ENCODE measurements at regions not wholly inside any gene's neighbourhood (a gene's known extent, or its start where the extent isn't known, plus 50 kb on each side); places are given as distances from the start of the nearest gene placed in this dataset.

DNA sequence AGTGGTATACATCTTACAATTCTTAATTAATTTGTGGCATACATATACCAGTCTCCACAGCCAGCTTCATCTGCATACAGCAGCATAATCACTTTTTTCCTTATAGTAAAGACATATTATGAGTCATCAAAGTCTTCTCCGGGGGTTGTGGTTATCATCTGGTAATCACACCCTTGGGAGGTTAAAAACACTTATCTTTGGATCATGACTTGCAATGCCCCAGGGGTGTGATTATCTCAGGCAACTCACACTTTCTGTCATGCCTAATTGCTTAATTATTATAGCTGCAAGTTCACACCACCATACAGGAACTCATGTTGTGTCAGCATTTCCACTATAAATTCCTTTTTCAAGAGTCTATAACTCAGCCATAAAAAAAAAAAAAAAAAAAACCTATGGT lies 218.4 kb downstream of the ANXA1 start:
- Histone ChIP-seq H3K9me3 (ENCODE audit: control insufficient read depth, low read length) (no peaks in the 10 kb centered on the region), H3K4me1 (ENCODE audit: control insufficient read depth in 1 of 2, insufficient read depth in 2 of 2, low read length in 2 of 2) (no peaks in the 10 kb centered on the region), H3K27ac (ENCODE audit: low read depth in 1 of 2, low read length in 2 of 2) (no peak overlapping the region), H3K36me3 (ENCODE audit: control insufficient read depth in 1 of 2, insufficient read depth in 2 of 2, low read length in 1 of 2) (no peaks in the 10 kb centered on the region), H3K4me3 (ENCODE audit: low read length in 2 of 2) (no peak overlapping the region), H3K27me3 (ENCODE audit: control insufficient read depth in 1 of 2, insufficient read depth in 2 of 2, low read length in 1 of 2) (no peaks in the 10 kb centered on the region)
- DNase-seq (no peak), ATAC-seq (ENCODE audit: low FRiP score) (no peak)
- WGBS, 2 donors: 17 to 37% methylated on average over 1 of the region's 1 CpG
- intact Hi-C loops (cut with DNase I): no loop called here

DNA sequence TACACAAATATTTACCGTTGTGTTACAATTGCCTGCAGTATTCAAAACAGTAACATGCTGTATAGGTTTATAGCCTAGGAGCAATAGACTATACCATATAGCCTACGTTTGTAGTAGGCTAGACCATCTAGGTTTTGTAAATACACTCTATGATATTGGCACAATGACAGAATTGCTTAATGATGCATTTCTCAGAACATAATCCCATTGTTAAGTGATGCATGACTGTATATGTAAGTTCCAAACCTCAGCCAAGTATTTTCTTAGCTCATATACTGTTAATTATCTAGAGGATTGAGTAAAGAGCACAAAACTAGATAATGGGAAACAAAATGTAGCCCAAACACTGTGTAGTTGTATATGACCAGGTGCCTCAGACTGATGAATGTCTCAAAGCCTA lies 220.1 kb downstream of the ANXA1 start:
- WGBS, 2 donors: 30 to 47% methylated on average over 2 of the region's 2 CpGs
- DNase-seq (no peak), ATAC-seq (ENCODE audit: low FRiP score) (no peak)
- intact Hi-C loops (cut with DNase I): no loop called here
- Histone ChIP-seq H3K4me3 (ENCODE audit: low read length in 2 of 2) (no peak overlapping the region), H3K4me1 (ENCODE audit: control insufficient read depth in 1 of 2, insufficient read depth in 2 of 2, low read length in 2 of 2) (no peaks in the 10 kb centered on the region), H3K27me3 (ENCODE audit: control insufficient read depth in 1 of 2, insufficient read depth in 2 of 2, low read length in 1 of 2) (no peaks in the 10 kb centered on the region), H3K9me3 (ENCODE audit: control insufficient read depth, low read length) (no peaks in the 10 kb centered on the region), H3K27ac (ENCODE audit: low read depth in 1 of 2, low read length in 2 of 2) (no peak overlapping the region), H3K36me3 (ENCODE audit: control insufficient read depth in 1 of 2, insufficient read depth in 2 of 2, low read length in 1 of 2) (no peaks in the 10 kb centered on the region)

- intact Hi-C loops (cut with DNase I): loop anchor here in 1 of 2 donors (10.0 kb wide), 1 partner anchor 64 kb away; no protein-coding TSS in a partner anchor
- no peaks in the 10 kb centered on the region for H3K27me3 ChIP-seq (ENCODE audit: control insufficient read depth in 1 of 2, insufficient read depth in 2 of 2, low read length in 1 of 2)
- H3K4me1 ChIP-seq (ENCODE audit: control insufficient read depth in 1 of 2, insufficient read depth in 2 of 2, low read length in 2 of 2): no peaks in the 10 kb centered on the region
- DNase-seq (no peak), ATAC-seq (ENCODE audit: low FRiP score) (no peak)
- WGBS, 2 donors: 61 to 62% methylated on average over 3 of the region's 3 CpGs
- H3K36me3 ChIP-seq (ENCODE audit: control insufficient read depth in 1 of 2, insufficient read depth in 2 of 2, low read length in 1 of 2): no peaks in the 10 kb centered on the region
- H3K27ac ChIP-seq (ENCODE audit: low read depth in 1 of 2, low read length in 2 of 2): no peak overlapping the region
- no peaks in the 10 kb centered on the region for H3K9me3 ChIP-seq (ENCODE audit: control insufficient read depth, low read length)
- no peak overlapping the region for H3K4me3 ChIP-seq (ENCODE audit: low read length in 2 of 2)
Measured at GRCh38 chr9:73380411-73380810, 228.7 kb downstream of the ANXA1 start.

DNA sequence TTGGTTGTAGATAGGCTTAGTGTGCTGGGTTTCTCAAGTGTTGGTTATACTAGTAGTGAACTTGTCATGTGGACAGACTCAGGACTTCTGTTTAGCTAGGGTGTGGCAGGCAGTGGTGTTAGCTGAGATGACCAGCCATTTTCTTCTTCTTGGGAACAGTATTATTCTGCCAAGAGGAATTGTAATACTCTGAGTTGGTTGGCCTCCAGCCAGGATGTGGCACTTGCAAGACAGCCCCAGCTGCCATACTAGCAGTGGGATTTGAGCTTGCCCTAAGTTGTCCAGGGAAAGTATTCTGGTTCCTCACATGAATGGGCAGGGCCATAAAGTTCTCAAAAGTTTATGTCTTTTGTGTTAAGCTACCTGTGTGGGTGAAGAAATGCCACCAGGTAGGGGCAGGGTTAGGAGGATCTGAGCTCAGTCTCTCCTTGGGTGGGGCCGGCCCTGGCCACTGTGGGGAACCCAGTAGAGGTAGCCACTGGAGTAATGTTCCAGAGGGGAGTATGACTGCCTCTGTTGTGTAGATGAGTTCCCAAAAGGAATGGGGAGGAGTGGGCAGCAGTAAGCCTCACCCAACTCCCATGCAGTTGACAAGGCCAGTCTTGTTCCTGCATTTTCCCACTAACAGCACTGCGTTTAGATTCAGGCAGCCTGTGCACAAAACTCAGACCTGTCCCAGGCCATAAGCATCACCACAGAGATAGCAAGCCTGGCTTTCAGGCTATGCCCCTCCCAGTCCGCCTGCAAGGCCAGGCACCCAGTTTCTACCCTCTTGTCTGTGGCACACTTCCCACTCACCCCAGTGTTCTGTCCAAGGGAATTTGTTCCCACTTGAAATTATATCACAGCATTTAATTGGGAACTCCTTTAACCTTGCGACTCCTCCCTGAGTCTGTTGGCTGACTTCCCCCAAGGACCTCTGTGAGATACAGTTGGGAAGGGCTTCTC lies 250.7 kb downstream of the ANXA1 start:
- H3K27me3 ChIP-seq (ENCODE audit: control insufficient read depth in 1 of 2, insufficient read depth in 2 of 2, low read length in 1 of 2): no peaks in the 10 kb centered on the region
- H3K27ac ChIP-seq (ENCODE audit: low read depth in 1 of 2, low read length in 2 of 2): no peak overlapping the region
- WGBS, 2 donors: 83 to 93% methylated on average over 4 of the region's 4 CpGs
- H3K4me1 ChIP-seq (ENCODE audit: control insufficient read depth in 1 of 2, insufficient read depth in 2 of 2, low read length in 2 of 2): no peaks in the 10 kb centered on the region
- intact Hi-C loops (cut with DNase I): no loop called here
- H3K36me3 ChIP-seq (ENCODE audit: control insufficient read depth in 1 of 2, insufficient read depth in 2 of 2, low read length in 1 of 2): no peaks in the 10 kb centered on the region
- DNase-seq: no peak
- ATAC-seq (ENCODE audit: low FRiP score): no peak
- no peak overlapping the region for H3K4me3 ChIP-seq (ENCODE audit: low read length in 2 of 2)
- H3K9me3 ChIP-seq (ENCODE audit: control insufficient read depth, low read length): peaks cover 2% of the 10 kb centered on the region

- Histone ChIP-seq H3K36me3 (ENCODE audit: control insufficient read depth in 1 of 2, insufficient read depth in 2 of 2, low read length in 1 of 2) (no peaks in the 10 kb centered on the region), H3K4me1 (ENCODE audit: control insufficient read depth in 1 of 2, insufficient read depth in 2 of 2, low read length in 2 of 2) (no peaks in the 10 kb centered on the region), H3K4me3 (ENCODE audit: low read length in 2 of 2) (no peak overlapping the region), H3K9me3 (ENCODE audit: control insufficient read depth, low read length) (no peaks in the 10 kb centered on the region), H3K27me3 (ENCODE audit: control insufficient read depth in 1 of 2, insufficient read depth in 2 of 2, low read length in 1 of 2) (no peaks in the 10 kb centered on the region), H3K27ac (ENCODE audit: low read depth in 1 of 2, low read length in 2 of 2) (no peak overlapping the region)
- DNase-seq (no peak), ATAC-seq (ENCODE audit: low FRiP score) (no peak)
- intact Hi-C loops (cut with DNase I): no loop called here
- WGBS, 2 donors: 25% methylated on average over 2 of the region's 2 CpGs
Measured at GRCh38 chr9:73411494-73411893, 259.8 kb downstream of the ANXA1 start.

DNA sequence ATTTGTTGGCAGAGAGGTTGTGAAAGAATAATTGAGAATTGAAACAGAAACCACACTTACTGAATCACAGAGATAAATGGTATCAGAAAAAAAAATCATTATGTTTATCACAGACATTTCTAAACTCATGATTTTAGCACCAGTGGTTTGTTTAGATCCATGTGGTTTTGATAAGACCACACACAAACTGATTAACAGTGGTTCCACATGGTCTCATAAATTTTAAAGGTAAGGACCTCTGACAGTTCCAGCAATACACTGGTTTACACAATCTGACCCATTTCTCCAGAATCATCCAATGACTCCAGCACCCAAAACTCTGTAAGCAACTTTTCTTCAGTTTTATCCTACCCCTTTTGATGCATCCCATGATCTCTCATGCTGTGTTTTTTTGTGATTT lies 261.2 kb downstream of the ANXA1 start:
- Histone ChIP-seq H3K9me3 (ENCODE audit: control insufficient read depth, low read length) (no peaks in the 10 kb centered on the region), H3K27me3 (ENCODE audit: control insufficient read depth in 1 of 2, insufficient read depth in 2 of 2, low read length in 1 of 2) (no peaks in the 10 kb centered on the region), H3K36me3 (ENCODE audit: control insufficient read depth in 1 of 2, insufficient read depth in 2 of 2, low read length in 1 of 2) (no peaks in the 10 kb centered on the region), H3K4me3 (ENCODE audit: low read length in 2 of 2) (no peak overlapping the region), H3K27ac (ENCODE audit: low read depth in 1 of 2, low read length in 2 of 2) (no peak overlapping the region), H3K4me1 (ENCODE audit: control insufficient read depth in 1 of 2, insufficient read depth in 2 of 2, low read length in 2 of 2) (no peaks in the 10 kb centered on the region)
- ATAC-seq (ENCODE audit: low FRiP score) (no peak), DNase-seq (no peak)
- intact Hi-C loops (cut with DNase I): no loop called here

GRCh38 chr9:73423891-73424290 lies 272.2 kb downstream of the ANXA1 start:
- DNase-seq (no peak), ATAC-seq (ENCODE audit: low FRiP score) (no peak)
- H3K4me1 ChIP-seq (ENCODE audit: control insufficient read depth in 1 of 2, insufficient read depth in 2 of 2, low read length in 2 of 2): no peaks in the 10 kb centered on the region
- no peak overlapping the region for H3K27ac ChIP-seq (ENCODE audit: low read depth in 1 of 2, low read length in 2 of 2)
- no peaks in the 10 kb centered on the region for H3K27me3 ChIP-seq (ENCODE audit: control insufficient read depth in 1 of 2, insufficient read depth in 2 of 2, low read length in 1 of 2)
- H3K9me3 ChIP-seq (ENCODE audit: control insufficient read depth, low read length): no peaks in the 10 kb centered on the region
- intact Hi-C loops (cut with DNase I): no loop called here
- WGBS, 2 donors: 42 to 44% methylated on average over 1 of the region's 1 CpG
- no peaks in the 10 kb centered on the region for H3K36me3 ChIP-seq (ENCODE audit: control insufficient read depth in 1 of 2, insufficient read depth in 2 of 2, low read length in 1 of 2)
- no peak overlapping the region for H3K4me3 ChIP-seq (ENCODE audit: low read length in 2 of 2)

DNA sequence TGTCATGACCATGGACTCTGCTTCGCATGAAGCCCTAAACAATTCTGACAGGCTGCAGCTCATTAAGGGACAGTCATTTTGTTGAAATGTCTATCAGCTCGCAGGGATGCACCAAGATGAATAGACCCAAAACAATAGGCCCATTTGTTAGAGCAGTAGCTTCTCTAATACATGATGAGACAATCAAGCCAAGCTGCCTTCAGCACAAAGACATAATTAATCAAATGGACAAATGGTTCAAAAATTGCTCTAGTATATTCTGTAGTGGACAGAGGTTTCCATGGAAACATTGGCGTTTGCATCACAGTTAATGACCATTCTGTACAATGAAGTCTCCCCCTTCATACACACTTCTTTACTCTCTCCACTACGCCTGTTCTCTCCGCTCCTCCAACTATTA lies 274.6 kb downstream of the ANXA1 start:
- Histone ChIP-seq H3K4me3 (ENCODE audit: low read length in 2 of 2) (no peak overlapping the region), H3K9me3 (ENCODE audit: control insufficient read depth, low read length) (no peaks in the 10 kb centered on the region), H3K27ac (ENCODE audit: low read depth in 1 of 2, low read length in 2 of 2) (no peak overlapping the region), H3K36me3 (ENCODE audit: control insufficient read depth in 1 of 2, insufficient read depth in 2 of 2, low read length in 1 of 2) (no peaks in the 10 kb centered on the region), H3K27me3 (ENCODE audit: control insufficient read depth in 1 of 2, insufficient read depth in 2 of 2, low read length in 1 of 2) (no peaks in the 10 kb centered on the region), H3K4me1 (ENCODE audit: control insufficient read depth in 1 of 2, insufficient read depth in 2 of 2, low read length in 2 of 2) (no peaks in the 10 kb centered on the region)
- ATAC-seq (ENCODE audit: low FRiP score) (no peak), DNase-seq (no peak)
- intact Hi-C loops (cut with DNase I): no loop called here
- WGBS, 2 donors: 48 to 56% methylated on average over 5 of the region's 5 CpGs

GRCh38 chr9:73434826-73435225 lies 283.2 kb downstream of the ANXA1 start:
- no peaks in the 10 kb centered on the region for H3K27me3 ChIP-seq (ENCODE audit: control insufficient read depth in 1 of 2, insufficient read depth in 2 of 2, low read length in 1 of 2)
- ATAC-seq (ENCODE audit: low FRiP score) (no peak), DNase-seq (no peak)
- intact Hi-C loops (cut with DNase I): no loop called here
- H3K9me3 ChIP-seq (ENCODE audit: control insufficient read depth, low read length): no peaks in the 10 kb centered on the region
- H3K4me3 ChIP-seq (ENCODE audit: low read length in 2 of 2): no peak overlapping the region
- no peaks in the 10 kb centered on the region for H3K4me1 ChIP-seq (ENCODE audit: control insufficient read depth in 1 of 2, insufficient read depth in 2 of 2, low read length in 2 of 2)
- 4 to 7% methylated on average over 2 of the region's 2 CpGs for WGBS, 2 donors
- H3K36me3 ChIP-seq (ENCODE audit: control insufficient read depth in 1 of 2, insufficient read depth in 2 of 2, low read length in 1 of 2): no peaks in the 10 kb centered on the region
- H3K27ac ChIP-seq (ENCODE audit: low read depth in 1 of 2, low read length in 2 of 2): no peak overlapping the region
